CMK (cell line): ENCODE measurements at regions not wholly inside any gene's neighbourhood (a gene's known extent, or its start where the extent isn't known, plus 50 kb on each side); places are given as distances from the start of the nearest gene placed in this dataset.

Source experiments
- DNase-seq: peaks from one replicate; pipeline ENCODE4 v3.0.0-alpha.2; 2010; ENCODE audit warnings: low read depth

GRCh38 chr1:199700551-199700950 lies 327.0 kb upstream of the NR5A2 start:
- no peak for DNase-seq

DNA sequence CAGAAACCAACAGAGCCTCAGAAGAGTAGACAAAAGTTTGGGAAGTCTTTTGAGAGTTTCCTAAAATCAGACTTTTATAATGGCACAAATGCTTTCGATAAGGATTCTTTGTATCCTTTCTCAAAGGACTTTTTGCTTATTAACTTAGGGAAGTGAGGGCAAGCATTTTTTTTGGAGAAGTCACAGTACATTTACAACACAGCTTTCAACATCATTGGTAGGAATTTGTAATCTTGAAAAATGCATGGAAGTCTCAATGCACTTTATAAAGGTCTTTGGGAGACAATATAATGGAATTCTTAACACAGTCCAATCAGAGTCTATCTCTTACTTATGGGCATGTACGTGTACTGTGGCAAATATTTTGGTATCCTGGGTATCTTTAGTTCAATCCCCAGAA lies 325.8 kb upstream of the NR5A2 start:
- DNase-seq, result no peak

- DNase-seq, result no peak
These were observed 323.3 kb upstream of the NR5A2 start for GRCh38 chr1:199704231-199704630.

DNA sequence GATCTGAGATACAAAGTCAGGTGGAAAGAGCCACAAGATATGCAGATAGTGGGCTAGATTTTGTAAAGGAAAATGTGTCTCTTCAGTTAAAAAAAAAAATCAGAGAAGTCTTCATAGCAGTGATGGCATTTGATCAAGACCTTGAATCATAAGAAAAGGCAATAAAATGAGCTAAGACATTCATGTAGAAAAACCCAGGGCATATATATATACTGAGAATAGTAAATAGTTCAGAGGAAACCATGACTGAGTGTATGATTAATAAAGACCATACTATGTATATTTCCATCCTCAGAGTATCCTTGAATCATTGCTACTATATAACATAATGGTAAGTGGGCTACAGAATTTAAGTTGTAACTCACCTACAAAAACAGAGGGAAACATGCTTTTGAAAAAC lies 321.7 kb upstream of the NR5A2 start:
- no peak for DNase-seq

DNA sequence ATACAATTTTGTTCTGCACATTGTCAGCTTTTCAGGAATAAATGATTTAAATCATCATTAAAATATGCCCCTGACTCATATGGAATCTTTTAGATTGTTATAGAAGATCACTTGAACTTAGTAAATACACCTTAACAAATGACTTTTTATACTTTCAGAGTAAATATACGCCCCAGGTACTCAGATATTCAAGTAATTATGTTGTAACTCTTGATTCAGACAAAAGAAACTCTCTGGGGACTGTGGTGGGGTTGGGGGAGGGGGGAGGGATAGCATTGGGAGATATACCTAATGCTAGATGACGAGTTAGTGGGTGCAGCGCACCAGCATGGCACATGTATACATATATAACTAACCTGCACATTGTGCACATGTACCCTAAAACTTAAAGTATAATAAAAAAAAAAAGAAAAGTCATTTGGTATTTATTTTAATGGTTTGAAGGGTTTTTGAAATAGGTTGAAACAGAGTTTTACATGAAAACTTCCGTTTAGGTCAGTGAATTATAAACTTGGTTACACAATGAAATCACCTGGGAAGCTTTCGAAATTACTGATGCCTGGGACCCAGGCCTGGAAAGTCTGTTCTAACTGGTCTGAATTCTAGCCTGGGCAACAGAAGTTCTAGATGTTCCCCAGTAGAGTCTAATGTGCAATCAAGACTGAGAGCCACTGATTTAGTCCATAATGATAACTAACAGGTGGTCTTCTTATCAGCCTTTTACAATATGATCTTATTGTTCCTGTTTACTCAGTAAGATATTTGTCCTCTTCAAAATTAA lies 320.5 kb upstream of the NR5A2 start:
- DNase-seq, result no peak

GRCh38 chr1:199710974-199711373 lies 316.5 kb upstream of the NR5A2 start:
- DNase-seq, result no peak

DNA sequence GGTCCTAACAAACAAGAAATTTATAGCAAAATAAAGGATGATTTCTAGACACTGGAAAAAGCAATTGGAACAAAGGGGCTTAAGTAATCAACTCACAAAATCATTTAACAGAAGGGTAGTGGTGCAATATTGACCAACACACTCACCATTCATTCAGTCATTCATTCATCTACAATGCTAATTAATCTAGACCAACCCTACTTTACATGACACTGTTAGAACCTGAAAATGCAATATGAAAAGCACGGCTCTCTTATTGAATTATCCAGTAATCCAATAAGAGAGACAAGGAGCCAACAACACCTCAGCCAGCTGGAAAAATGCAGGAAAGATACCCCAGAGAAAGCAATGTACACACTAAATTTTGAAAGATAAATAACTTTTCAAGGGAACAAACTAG lies 310.8 kb upstream of the NR5A2 start:
- DNase-seq, result no peak

- no peak for DNase-seq
These were observed 308.2 kb upstream of the NR5A2 start for GRCh38 chr1:199719156-199719842.

DNA sequence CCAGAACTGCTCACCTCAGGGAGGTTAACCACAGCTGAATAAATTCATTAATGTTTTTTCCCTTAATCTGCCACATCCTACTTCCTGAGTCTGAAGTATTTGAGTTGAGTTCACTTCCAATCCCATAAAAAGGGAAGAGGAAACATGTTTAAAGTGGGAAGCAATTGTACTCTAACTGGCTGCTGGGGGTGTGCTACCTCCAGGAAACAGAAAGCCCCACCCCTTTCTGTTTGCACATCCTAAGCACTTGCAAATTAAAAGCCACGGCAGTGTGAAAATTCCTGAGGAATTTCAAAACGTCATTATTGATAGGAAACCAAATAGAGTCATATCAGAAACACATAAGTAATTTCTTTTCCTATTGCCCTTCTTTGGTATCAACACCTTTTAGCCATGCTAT lies 307.0 kb upstream of the NR5A2 start:
- DNase-seq, result no peak

DNA sequence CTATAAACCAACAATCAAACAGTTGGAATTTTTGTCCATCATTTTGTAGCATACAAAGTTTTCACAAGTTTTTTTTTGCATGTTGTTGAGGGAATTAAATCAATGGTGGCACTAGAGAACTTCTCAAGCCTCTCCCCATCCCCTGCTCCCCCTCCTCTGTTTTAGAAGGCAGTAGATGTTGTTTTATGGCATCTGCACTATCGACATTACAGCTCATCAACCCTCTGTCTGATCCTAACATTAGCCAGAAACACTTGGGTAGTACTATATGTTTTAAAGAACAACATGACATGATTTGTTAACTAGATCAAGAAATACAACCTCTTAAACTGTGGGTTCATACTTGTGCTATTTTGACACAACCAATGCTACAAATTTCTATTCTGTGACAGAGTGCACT lies 306.5 kb upstream of the NR5A2 start:
- no peak for DNase-seq

GRCh38 chr1:199723250-199723956 lies 304.1 kb upstream of the NR5A2 start:
- DNase-seq, result no peak

GRCh38 chr1:199724049-199724448 lies 303.5 kb upstream of the NR5A2 start:
- DNase-seq, result no peak

GRCh38 chr1:199725002-199725565 lies 302.4 kb upstream of the NR5A2 start:
- no peak for DNase-seq

GRCh38 chr1:199727682-199728081 lies 299.8 kb upstream of the NR5A2 start:
- no peak for DNase-seq

GRCh38 chr1:199728345-199728744 lies 299.2 kb upstream of the NR5A2 start:
- no peak for DNase-seq

DNA sequence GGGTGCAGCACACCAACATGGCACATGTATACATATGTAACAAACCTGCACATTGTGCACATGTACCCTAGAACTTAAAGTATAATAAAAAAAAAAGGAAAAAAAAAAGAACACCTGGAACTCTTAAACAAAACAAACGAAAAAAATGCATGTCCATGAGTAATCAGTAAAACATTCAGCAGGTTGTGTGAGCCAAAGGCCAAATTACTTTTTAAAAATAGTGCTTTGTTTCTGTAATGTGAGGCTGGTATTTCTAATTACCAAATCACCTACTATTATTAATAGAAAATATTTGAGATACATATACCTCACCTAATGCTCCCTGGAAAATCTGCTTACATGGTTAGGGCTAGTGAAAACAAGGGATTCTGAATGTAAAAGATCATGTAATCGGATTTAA lies 294.4 kb upstream of the NR5A2 start:
- DNase-seq, result no peak

GRCh38 chr1:199734186-199734585 lies 293.3 kb upstream of the NR5A2 start:
- DNase-seq, result no peak

DNA sequence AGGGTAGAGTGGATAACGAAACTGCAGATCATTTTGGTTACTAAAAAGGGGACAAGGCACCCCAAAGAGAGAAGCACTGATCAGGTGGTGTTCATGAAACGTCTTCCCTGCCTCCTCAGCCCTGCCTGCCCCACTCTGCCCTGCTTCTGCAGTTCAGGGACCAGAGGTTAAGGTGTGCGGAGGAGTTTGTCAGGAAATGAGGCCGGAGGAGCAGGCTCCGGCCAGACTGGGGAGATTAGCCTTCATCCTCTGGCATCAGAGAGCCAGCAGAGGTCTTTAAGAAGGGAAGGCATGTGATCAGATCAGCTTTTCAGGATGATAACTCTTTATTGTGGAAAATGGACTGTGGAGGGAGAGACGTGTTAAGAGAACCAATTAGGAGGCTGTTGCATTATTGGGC lies 291.9 kb upstream of the NR5A2 start:
- DNase-seq, result no peak

DNA sequence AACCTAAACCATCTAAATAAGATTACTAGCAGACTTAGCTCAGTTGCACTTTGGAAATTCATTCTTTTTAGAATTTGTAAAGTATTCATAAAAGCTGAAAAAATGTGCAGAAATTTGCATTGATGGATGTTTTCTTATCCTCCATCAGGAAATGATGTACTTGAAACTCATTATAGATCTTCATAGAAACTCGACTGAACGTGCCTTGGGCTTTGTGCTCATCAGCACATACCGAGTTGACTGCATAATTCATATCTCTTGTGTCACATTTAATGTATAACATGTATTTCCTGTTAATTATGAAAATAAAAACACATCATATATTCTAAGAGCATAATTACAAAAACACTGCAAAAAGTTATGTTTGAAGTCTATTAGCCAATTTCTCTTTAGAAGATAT lies 290.9 kb upstream of the NR5A2 start:
- no peak for DNase-seq

DNA sequence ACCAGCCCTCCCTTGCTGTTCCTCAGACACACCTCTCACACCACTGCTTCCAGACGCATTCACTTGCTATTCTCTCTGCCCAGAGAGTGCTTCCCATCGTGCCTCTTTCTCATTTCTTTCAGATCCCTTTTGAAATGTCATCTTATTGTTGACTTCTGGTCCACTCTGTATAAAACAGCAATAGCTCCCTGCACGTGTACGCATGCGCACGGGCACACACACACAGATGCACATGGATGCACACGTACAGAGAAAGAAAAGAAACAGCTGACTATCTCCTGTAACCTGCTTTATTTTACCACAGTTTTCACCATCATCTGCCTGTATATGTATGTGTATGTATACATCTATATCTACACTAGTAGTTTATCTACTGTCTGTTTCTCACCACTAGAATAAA lies 285.9 kb upstream of the NR5A2 start:
- DNase-seq, result no peak

- DNase-seq, result no peak
These were observed 285.0 kb upstream of the NR5A2 start for GRCh38 chr1:199742547-199742946.

DNA sequence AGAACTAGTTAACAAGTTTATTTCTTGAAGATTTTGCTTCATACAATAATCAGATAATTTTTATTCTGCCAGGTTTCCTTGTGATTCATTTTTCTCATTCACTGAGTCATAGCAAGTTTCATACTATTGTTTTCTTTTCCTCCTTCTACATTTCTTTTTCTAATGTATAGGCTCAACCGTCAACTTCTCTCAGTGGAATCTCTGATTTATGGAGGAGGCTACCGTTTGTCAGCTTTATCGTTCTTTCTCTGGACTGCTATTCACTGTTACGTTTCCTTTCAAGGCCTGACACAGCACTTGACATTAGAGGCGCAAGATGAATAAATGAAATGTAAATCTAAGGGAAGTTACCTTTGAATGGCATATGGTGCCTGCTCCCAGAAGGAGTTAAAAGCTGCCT lies 284.3 kb upstream of the NR5A2 start:
- DNase-seq, result no peak
